ENCODE measurements at regions not wholly inside any gene's neighbourhood (a gene's known extent, or its start where the extent isn't known, plus 50 kb on each side); places are given as distances from the start of the nearest gene placed in this dataset.
A peak's percentile ranks its signal among the peaks of the same experiment; 100 is the strongest.

DNA sequence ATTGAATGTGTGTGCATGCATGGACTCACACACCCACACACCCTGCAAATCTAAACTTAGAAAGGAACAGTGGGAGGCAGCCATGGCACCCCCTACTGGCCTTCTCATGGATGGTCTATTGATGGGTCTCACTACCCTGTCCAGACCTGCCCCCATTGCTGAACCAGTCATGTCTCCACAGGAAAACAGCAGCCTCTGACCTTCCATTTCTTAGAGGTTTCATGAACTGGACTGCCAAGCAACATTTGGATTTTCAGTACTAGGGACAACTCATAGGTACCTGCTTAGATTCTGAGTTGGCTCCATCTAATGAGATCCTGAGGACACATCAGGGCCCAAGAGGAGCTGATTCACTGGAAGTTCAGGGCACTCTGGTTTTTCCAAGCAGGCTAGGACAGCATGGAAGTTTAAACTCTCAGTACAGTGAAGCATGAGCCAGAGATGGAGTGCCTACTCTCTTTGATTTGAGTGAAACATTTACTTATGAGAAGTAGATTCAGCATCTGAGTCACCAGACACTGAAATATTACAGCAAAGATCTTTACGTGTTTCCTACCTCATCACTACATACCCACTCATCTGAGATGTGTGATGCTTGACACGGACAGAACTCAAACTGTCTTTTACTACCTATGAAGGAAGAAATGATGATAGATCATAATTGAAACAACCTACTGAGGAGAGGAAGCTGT lies 98.9 kb upstream of the PLEKHG7 start:
- H3K27ac Mint-ChIP-seq = peak overlapping the region; percentile 92

DNA sequence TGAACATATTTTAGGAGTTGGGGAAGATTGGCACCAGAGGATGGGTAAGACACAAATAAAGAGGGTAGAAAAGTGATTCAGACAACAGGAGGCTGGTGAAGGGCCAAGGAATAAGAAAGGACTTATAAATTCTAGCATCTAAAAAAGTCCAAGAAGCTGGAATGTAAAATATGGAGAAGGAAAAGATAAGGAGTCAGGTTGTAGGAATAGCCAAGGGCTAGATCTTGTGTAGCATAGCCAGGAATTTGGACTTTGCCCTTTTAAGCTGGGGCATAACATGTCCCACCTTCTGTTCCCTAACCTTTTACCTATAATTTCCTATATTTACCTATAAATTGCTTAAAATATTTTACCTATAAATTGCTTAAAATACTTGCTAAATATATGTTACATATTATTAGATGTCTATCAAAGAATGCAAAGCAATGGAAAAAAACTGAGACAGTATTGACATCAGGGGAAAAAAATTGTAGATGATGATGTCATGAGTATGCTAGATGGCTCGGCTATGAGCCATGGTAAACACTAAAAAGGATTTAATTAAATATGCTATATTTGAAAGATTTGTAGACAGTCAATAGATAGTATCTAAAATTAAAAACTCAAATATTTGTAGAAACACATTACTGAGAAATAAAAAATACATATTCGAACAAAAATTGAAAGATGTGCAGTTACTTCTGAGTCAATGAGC lies 99.7 kb upstream of the PLEKHG7 start:
- Mint-ChIP-seq H3K9me3 (ENCODE audit: low read depth) (peaks cover 24% of the 10 kb centered on the region), H3K27ac (peak overlapping the region; percentile 70), H3K27me3 (no peaks in the 10 kb centered on the region), H3K4me1 (ENCODE audit: low read depth) (peaks cover 54% of the 10 kb centered on the region), H3K36me3 (peaks cover 16% of the 10 kb centered on the region), H3K4me3 (no peak overlapping the region)

More for the DNA sequence above, 98.9 kb upstream of the PLEKHG7 start:
- Mint-ChIP-seq H3K36me3 (peaks cover 11% of the 10 kb centered on the region), H3K27me3 (no peaks in the 10 kb centered on the region), H3K4me3 (peak overlapping the region; percentile 7), H3K9me3 (ENCODE audit: low read depth) (peaks cover 18% of the 10 kb centered on the region), H3K4me1 (ENCODE audit: low read depth) (peaks cover 54% of the 10 kb centered on the region)

DNA sequence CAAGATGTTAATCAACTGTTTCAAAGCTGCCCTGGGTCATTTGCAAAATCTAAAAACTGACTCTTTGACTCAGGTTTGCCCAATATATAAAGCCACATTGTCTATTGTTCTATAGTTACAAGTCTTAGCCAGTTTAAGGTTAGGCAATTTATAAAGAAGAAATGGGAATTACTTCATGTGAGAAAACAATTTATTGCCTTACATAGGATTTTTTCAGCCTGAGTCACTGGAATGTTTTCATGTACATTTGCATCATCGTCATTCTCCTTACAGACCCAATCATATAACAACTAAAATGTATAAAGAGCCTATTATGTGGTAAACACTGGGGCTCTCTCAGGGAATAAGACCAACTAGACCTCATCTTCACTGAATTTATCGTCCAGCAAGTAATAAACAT lies 100.3 kb upstream of the PLEKHG7 start:
- Mint-ChIP-seq H3K4me3 (no peak overlapping the region), H3K27me3 (no peaks in the 10 kb centered on the region), H3K27ac (peak overlapping the region; percentile 38), H3K36me3 (peaks cover 19% of the 10 kb centered on the region), H3K9me3 (ENCODE audit: low read depth) (peaks cover 24% of the 10 kb centered on the region), H3K4me1 (ENCODE audit: low read depth) (peaks cover 57% of the 10 kb centered on the region)

GRCh38 chr12:92601680-92602079 lies 101.1 kb upstream of the PLEKHG7 start:
- no peak overlapping the region for H3K4me3 Mint-ChIP-seq
- peaks cover 19% of the 10 kb centered on the region for H3K36me3 Mint-ChIP-seq
- peaks cover 24% of the 10 kb centered on the region for H3K9me3 Mint-ChIP-seq (ENCODE audit: low read depth)
- no peaks in the 10 kb centered on the region for H3K27me3 Mint-ChIP-seq
- H3K27ac Mint-ChIP-seq = peak overlapping the region; percentile 87
- H3K4me1 Mint-ChIP-seq (ENCODE audit: low read depth) = peaks cover 65% of the 10 kb centered on the region

DNA sequence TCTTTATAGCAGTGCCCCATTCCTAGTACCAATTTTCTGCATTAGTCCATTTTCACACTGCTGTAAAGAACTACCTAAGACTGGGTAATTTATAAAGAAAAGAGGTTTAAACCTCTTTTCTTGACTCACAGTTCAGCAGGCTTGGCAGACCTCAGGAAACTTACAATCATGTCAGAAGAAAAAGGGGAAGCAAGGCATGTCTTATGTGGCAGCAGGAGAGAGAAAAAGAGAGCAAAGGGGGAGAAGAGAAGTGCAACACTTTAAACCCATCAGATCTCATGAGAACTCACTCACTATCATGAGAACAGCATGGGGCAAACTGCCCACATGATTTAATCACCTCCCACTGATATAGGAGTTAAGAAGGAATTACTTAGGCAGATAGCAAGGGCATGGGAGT lies 101.6 kb upstream of the PLEKHG7 start:
- Mint-ChIP-seq H3K36me3 (peaks cover 19% of the 10 kb centered on the region), H3K9me3 (ENCODE audit: low read depth) (peaks cover 24% of the 10 kb centered on the region), H3K27ac (peak overlapping the region; percentile 69), H3K4me3 (no peak overlapping the region), H3K4me1 (ENCODE audit: low read depth) (peaks cover 70% of the 10 kb centered on the region), H3K27me3 (no peaks in the 10 kb centered on the region)

DNA sequence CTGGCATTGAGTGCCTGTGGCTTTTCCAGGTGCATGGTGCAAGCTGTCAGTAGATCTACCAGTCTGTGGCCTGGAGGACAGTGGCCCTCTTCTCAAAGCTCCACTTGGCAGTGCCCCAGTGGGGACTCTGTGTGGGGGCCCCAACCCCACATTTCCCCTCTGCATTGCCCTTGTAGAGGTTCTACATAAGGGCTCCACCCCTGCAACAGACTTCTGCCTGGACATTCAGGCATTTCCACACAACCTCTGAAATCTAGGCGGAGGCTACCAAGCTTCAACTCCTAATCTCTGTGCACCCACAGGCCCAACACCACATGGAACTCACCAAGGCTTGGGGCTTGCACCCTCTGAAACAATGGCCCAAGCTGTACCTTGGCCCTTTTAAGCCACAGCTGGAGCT lies 102.7 kb upstream of the PLEKHG7 start:
- Mint-ChIP-seq H3K36me3 (peaks cover 19% of the 10 kb centered on the region), H3K4me1 (ENCODE audit: low read depth) (peaks cover 79% of the 10 kb centered on the region), H3K27me3 (no peaks in the 10 kb centered on the region), H3K4me3 (no peak overlapping the region), H3K27ac (no peak overlapping the region), H3K9me3 (ENCODE audit: low read depth) (peaks cover 24% of the 10 kb centered on the region)

DNA sequence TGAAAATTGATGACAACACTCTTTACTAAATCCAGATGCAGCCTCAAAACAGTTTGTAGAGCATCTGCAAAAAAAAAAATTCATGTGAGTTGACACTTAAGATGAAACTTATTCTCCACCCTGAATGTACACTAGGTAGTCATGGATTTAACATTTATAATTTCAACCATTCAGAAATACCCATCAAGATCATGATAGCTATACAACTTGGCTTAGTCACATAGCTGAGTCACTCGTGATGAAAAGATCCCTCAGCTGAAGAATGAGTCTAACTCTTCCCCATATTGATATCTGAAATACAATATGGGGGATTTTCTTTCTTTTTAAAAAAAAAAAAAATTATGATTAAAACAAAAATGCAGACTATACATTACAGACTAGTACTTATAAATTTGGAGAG lies 104.8 kb upstream of the PLEKHG7 start:
- Mint-ChIP-seq H3K9me3 (ENCODE audit: low read depth) (peaks cover 22% of the 10 kb centered on the region), H3K27ac (peak overlapping the region; percentile 99), H3K27me3 (no peaks in the 10 kb centered on the region), H3K36me3 (peaks cover 19% of the 10 kb centered on the region), H3K4me3 (peak overlapping the region; percentile 46), H3K4me1 (ENCODE audit: low read depth) (peaks cover 85% of the 10 kb centered on the region)

DNA sequence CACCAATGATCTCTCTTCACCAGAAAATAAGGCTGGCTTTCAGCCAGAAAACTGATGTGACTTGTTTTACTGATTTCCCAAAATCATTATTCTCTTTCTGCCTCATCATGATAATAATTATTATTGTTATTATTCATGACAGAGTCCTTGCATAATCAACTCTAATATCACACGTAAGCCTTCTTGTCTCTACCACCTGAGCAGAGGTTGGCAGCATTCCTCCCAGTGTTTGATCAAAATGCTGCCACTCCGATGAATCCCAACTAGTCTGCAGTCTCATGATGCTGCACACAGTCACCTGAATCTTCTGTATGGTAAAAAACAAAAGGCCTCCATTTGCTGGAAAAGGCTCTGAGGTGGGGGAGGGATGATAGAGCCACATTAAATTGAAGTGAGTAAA lies 105.7 kb upstream of the PLEKHG7 start:
- no peaks in the 10 kb centered on the region for H3K27me3 Mint-ChIP-seq
- peak overlapping the region; percentile 4 for H3K4me3 Mint-ChIP-seq
- H3K4me1 Mint-ChIP-seq (ENCODE audit: low read depth) = peaks cover 86% of the 10 kb centered on the region
- H3K36me3 Mint-ChIP-seq = peaks cover 19% of the 10 kb centered on the region
- peak overlapping the region; percentile 99 for H3K27ac Mint-ChIP-seq
- peaks cover 21% of the 10 kb centered on the region for H3K9me3 Mint-ChIP-seq (ENCODE audit: low read depth)

DNA sequence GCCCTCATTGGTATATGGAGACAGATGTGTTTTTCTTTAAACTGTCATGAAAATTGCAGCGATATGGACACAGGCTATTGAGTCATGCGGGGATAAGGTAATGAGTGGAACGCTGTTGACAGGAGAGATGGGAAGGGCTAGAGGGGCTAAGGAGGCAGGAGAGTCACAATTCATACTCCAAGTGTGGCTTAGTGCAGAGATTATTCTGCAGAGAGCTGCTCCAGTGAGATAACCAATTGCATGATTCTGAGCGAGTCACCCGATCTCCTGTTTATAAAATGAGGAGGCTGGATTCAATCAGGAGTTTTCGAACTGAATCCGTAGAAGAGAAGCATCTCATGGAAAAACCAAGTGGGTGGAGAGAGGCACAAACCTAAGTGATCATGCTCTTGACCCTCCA lies 106.4 kb upstream of the PLEKHG7 start:
- Mint-ChIP-seq H3K27me3 (no peaks in the 10 kb centered on the region), H3K9me3 (ENCODE audit: low read depth) (peaks cover 18% of the 10 kb centered on the region), H3K36me3 (peaks cover 19% of the 10 kb centered on the region), H3K4me3 (peak overlapping the region; percentile 14), H3K4me1 (ENCODE audit: low read depth) (peaks cover 86% of the 10 kb centered on the region), H3K27ac (peak overlapping the region; percentile 99)

DNA sequence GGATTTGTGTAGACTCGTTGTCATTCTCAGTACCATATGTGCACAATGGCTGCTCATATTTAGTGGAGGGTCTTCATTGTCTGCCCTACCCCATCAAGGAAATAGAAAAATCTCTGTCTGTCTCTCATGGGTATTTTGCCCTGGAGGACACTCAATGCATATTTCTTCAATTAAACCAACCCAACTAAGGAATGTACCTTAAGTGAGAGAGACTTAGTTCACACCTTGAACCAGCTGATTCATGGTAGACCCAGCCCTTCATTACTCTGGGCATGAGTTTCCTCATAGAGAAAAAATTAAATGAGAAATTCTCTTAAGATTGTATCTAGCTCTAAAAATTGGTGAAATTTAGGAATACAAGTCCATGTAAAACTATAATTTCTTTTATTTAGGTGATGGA lies 107.1 kb upstream of the PLEKHG7 start:
- Mint-ChIP-seq H3K27ac (peak overlapping the region; percentile 99), H3K36me3 (peaks cover 12% of the 10 kb centered on the region), H3K4me3 (peak overlapping the region; percentile 54), H3K4me1 (ENCODE audit: low read depth) (peaks cover 83% of the 10 kb centered on the region), H3K9me3 (ENCODE audit: low read depth) (peaks cover 12% of the 10 kb centered on the region), H3K27me3 (no peaks in the 10 kb centered on the region)

GRCh38 chr12:92593734-92594402 lies 108.9 kb upstream of the PLEKHG7 start:
- Mint-ChIP-seq H3K27ac (peak overlapping the region; percentile 99), H3K27me3 (no peaks in the 10 kb centered on the region), H3K36me3 (peaks cover 8% of the 10 kb centered on the region), H3K4me3 (peak overlapping the region; percentile 76), H3K4me1 (ENCODE audit: low read depth) (peaks cover 88% of the 10 kb centered on the region), H3K9me3 (ENCODE audit: low read depth) (peaks cover 6% of the 10 kb centered on the region)

- Mint-ChIP-seq H3K4me3 (no peak overlapping the region), H3K9me3 (ENCODE audit: low read depth) (peaks cover 12% of the 10 kb centered on the region), H3K4me1 (ENCODE audit: low read depth) (peaks cover 7% of the 10 kb centered on the region), H3K27me3 (no peaks in the 10 kb centered on the region), H3K27ac (no peak overlapping the region), H3K36me3 (peaks cover 7% of the 10 kb centered on the region)
These were observed 117.6 kb upstream of the PLEKHG7 start for GRCh38 chr12:92585115-92585727.

- Mint-ChIP-seq H3K9me3 (ENCODE audit: low read depth) (peaks cover 12% of the 10 kb centered on the region), H3K27ac (no peak overlapping the region)
These were observed 118.9 kb upstream of the PLEKHG7 start for GRCh38 chr12:92583910-92584309.

GRCh38 chr12:92582893-92583292 lies 119.9 kb upstream of the PLEKHG7 start:
- H3K4me1 Mint-ChIP-seq (ENCODE audit: low read depth) = no peaks in the 10 kb centered on the region
- peaks cover 7% of the 10 kb centered on the region for H3K36me3 Mint-ChIP-seq
- peaks cover 12% of the 10 kb centered on the region for H3K9me3 Mint-ChIP-seq (ENCODE audit: low read depth)
- no peaks in the 10 kb centered on the region for H3K27me3 Mint-ChIP-seq
- no peak overlapping the region for H3K4me3 Mint-ChIP-seq
- no peak overlapping the region for H3K27ac Mint-ChIP-seq

More at GRCh38 chr12:92583910-92584309, 118.9 kb upstream of the PLEKHG7 start:
- Mint-ChIP-seq H3K36me3 (peaks cover 7% of the 10 kb centered on the region), H3K27me3 (no peaks in the 10 kb centered on the region), H3K4me3 (no peak overlapping the region), H3K4me1 (ENCODE audit: low read depth) (no peaks in the 10 kb centered on the region)

DNA sequence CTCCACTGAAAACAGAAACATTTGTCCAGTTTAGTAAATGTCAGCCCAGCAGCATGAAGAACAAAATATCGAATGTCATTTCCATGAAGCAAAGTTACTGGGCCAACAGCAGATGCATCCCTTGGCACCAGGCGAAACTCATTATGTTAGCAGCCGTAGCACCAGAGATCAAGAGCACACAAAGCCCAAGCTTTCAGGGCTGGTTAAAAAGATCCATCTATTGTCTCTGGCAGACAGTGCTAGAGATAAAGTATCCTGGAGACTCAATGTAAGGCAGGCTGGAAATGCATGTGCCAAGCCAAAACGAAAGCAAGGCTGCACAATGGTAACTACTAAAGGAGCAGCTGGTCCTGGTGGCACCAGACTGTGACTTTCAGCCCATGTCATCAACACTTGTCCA lies 120.3 kb upstream of the PLEKHG7 start:
- Mint-ChIP-seq H3K36me3 (peaks cover 7% of the 10 kb centered on the region), H3K27ac (no peak overlapping the region), H3K4me1 (ENCODE audit: low read depth) (no peaks in the 10 kb centered on the region), H3K27me3 (no peaks in the 10 kb centered on the region), H3K9me3 (ENCODE audit: low read depth) (peaks cover 12% of the 10 kb centered on the region), H3K4me3 (no peak overlapping the region)
